ENCODE measurements at regions not wholly inside any gene's neighbourhood (a gene's known extent, or its start where the extent isn't known, plus 50 kb on each side); places are given as distances from the start of the nearest gene placed in this dataset.

- TF ChIP-seq CTCF (IDR thresholded peaks at IDR 0.05 in 8 of 11, conservative IDR thresholded peaks at IDR 0.05 in 3 of 11) (no peak), POLR2AphosphoS5 (IDR thresholded peaks at IDR 0.05) (no peak), POLR2A (IDR thresholded peaks at IDR 0.05) (no peak)
Measured at GRCh38 chr16:5770118-5770517, 672.5 kb upstream of the EEF2KMT start.
